ENCODE measurements at regions not wholly inside any gene's neighbourhood (a gene's known extent, or its start where the extent isn't known, plus 50 kb on each side); places are given as distances from the start of the nearest gene placed in this dataset.
"Not testable (repeated sequence)": the region's sequence is repeated elsewhere in the genome, so short reads cannot be mapped to it uniquely, and the experiment has no call there.

DNA sequence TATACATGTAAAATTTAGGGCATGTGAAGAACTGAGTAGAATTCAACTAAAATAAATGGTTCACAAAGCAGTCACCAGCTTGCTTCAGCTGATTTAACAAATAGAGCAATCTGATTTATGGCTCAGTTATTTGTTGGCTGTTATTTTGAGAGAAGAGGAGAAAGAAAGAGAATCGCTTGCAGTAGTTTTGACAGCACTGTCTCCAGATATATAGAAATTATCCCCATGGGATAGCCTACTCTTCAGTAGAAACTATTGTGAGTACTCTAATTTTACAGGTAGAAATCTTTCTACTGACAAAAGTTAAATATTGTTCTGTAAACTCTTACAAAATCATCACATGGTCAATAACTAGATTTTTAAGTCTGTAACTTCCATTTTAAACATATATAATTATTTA lies 1098.2 kb downstream of the MRPL39 start:
- Histone ChIP-seq H3K27ac (no peak overlapping the region), H3K4me1 (no peaks in the 10 kb centered on the region), H3K27me3 (no peaks in the 10 kb centered on the region), H3K9me3 (no peaks in the 10 kb centered on the region), H3K4me3 (no peak overlapping the region), H3K36me3 (replicated peaks in 1 of 2; ENCODE audit: insufficient read depth in 1 of 2, low read depth in 2 of 2) (no peaks in the 10 kb centered on the region)
- intact Hi-C loops (cut with DNase I), result no loop called here
- WGBS, 2 donors, result 91% methylated on average over 1 of the region's 1 CpG
- DNase-seq, result no peak
- ATAC-seq, result no peak
- TF ChIP-seq POLR2A (IDR thresholded peaks at IDR 0.05), result no peak

- no peak overlapping the region for H3K4me3 ChIP-seq
- no peak for ATAC-seq
- no peaks in the 10 kb centered on the region for H3K4me1 ChIP-seq
- H3K36me3 ChIP-seq (replicated peaks in 1 of 2; ENCODE audit: insufficient read depth in 1 of 2, low read depth in 2 of 2), result no peaks in the 10 kb centered on the region
- H3K27me3 ChIP-seq, result no peaks in the 10 kb centered on the region
- TF ChIP-seq POLR2A (IDR thresholded peaks at IDR 0.05), result no peak
- TF ChIP-seq CTCF (IDR thresholded peaks at IDR 0.05), result no peak
- H3K9me3 ChIP-seq, result no peaks in the 10 kb centered on the region
- intact Hi-C loops (cut with DNase I), result no loop called here
- WGBS, 2 donors, result 38 to 67% methylated on average over 1 of the region's 1 CpG
- H3K27ac ChIP-seq, result no peak overlapping the region
- DNase-seq, result no peak
Observed at GRCh38 chr21:24486973-24487372, 1120.3 kb downstream of the MRPL39 start.

- ATAC-seq; H3K27me3 ChIP-seq; DNase-seq; H3K27ac ChIP-seq; H3K4me3 ChIP-seq; H3K4me1 ChIP-seq; intact Hi-C loops (cut with DNase I); H3K9me3 ChIP-seq; H3K36me3 ChIP-seq (replicated peaks in 1 of 2; ENCODE audit: insufficient read depth in 1 of 2, low read depth in 2 of 2): not testable (repeated sequence)
- WGBS, 2 donors, result 50 to 82% methylated on average over 1 of the region's 1 CpG
Observed at GRCh38 chr21:24483361-24483760, 1123.9 kb downstream of the MRPL39 start.

DNA sequence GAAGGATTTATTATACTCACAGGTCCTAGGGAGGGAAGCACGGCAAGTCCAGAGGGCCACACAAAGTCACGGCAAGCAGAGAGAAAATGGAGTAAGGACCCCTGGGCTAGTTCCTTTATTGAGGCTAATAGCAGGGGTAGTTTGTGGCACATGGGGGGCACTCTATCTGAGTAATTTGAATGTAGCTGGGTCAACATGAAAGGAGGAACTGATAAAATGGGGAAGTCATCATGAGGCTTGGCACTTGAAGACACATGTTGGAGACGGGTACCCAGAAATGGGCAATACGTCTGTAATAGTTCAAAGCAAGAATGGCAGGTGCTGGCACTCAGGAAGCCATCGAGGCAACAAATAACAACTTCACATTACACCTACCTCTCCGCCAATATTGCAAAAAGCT lies 1136.4 kb downstream of the MRPL39 start:
- H3K36me3 ChIP-seq (replicated peaks in 1 of 2; ENCODE audit: insufficient read depth in 1 of 2, low read depth in 2 of 2), result no peaks in the 10 kb centered on the region
- TF ChIP-seq POLR2A (IDR thresholded peaks at IDR 0.05), result no peak
- no peak for TF ChIP-seq CTCF (IDR thresholded peaks at IDR 0.05)
- no peak overlapping the region for H3K4me3 ChIP-seq
- H3K27me3 ChIP-seq, result no peaks in the 10 kb centered on the region
- no peaks in the 10 kb centered on the region for H3K4me1 ChIP-seq
- DNase-seq (no peak), ATAC-seq (no peak)
- WGBS, 2 donors, result 49 to 73% methylated on average over 6 of the region's 6 CpGs
- H3K27ac ChIP-seq, result no peak overlapping the region
- H3K9me3 ChIP-seq, result no peaks in the 10 kb centered on the region
- intact Hi-C loops (cut with DNase I), result no loop called here

- DNase-seq, result no peak
Observed at GRCh38 chr21:24456358-24456757, 1150.9 kb downstream of the MRPL39 start.

More at GRCh38 chr21:24456358-24456757, 1150.9 kb downstream of the MRPL39 start:
- Histone ChIP-seq H3K27ac (no peak overlapping the region), H3K36me3 (replicated peaks in 1 of 2; ENCODE audit: insufficient read depth in 1 of 2, low read depth in 2 of 2) (no peaks in the 10 kb centered on the region), H3K4me1 (no peaks in the 10 kb centered on the region), H3K9me3 (no peaks in the 10 kb centered on the region), H3K4me3 (no peak overlapping the region), H3K27me3 (no peaks in the 10 kb centered on the region)
- ATAC-seq, result no peak
- WGBS, 2 donors, result 74 to 78% methylated on average over 3 of the region's 3 CpGs
- TF ChIP-seq CTCF (IDR thresholded peaks at IDR 0.05) (no peak), POLR2A (IDR thresholded peaks at IDR 0.05) (no peak)
- intact Hi-C loops (cut with DNase I), result no loop called here

Measured in body of pancreas (tissue), 4 donors.